ENCODE measurements at regions not wholly inside any gene's neighbourhood (a gene's known extent, or its start where the extent isn't known, plus 50 kb on each side); places are given as distances from the start of the nearest gene placed in this dataset.

- TF ChIP-seq POLR2A (IDR thresholded peaks at IDR 0.05) = no peak
- TF ChIP-seq, protein P1, sequence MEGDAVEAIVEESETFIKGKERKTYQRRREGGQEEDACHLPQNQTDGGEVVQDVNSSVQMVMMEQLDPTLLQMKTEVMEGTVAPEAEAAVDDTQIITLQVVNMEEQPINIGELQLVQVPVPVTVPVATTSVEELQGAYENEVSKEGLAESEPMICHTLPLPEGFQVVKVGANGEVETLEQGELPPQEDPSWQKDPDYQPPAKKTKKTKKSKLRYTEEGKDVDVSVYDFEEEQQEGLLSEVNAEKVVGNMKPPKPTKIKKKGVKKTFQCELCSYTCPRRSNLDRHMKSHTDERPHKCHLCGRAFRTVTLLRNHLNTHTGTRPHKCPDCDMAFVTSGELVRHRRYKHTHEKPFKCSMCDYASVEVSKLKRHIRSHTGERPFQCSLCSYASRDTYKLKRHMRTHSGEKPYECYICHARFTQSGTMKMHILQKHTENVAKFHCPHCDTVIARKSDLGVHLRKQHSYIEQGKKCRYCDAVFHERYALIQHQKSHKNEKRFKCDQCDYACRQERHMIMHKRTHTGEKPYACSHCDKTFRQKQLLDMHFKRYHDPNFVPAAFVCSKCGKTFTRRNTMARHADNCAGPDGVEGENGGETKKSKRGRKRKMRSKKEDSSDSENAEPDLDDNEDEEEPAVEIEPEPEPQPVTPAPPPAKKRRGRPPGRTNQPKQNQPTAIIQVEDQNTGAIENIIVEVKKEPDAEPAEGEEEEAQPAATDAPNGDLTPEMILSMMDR (IDR thresholded peaks at IDR 0.05) = no peak
- TF ChIP-seq EP300 (IDR thresholded peaks at IDR 0.05) = no peak
- H3K4me1 ChIP-seq (ENCODE audit: insufficient read depth) = no peaks in the 10 kb centered on the region
- WGBS, 3 donors = 91 to 94% (median 91%) methylated on average over 1 of the region's 1 CpG
Observed at GRCh38 chr5:68958428-68958827, 135.4 kb upstream of the SLC30A5 start.

DNA sequence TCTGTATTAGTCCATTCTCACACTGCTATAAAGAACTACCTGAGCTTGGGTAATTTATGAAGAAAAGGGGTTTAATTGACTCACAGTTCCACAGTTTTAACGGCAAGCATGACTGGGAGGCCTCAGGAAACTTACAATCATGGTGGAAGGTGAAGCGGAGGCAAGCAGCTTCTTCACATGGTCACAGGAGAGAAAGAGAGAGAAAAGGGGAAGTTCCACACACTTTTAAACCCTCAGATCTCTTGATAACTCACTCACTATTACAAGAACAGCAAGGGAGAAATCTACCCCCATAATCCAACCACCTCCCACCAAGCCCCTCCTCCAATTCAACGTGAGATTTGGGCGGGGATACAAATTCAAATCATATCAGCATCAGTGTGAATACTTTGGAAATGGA is 133.4 kb upstream of the SLC30A5 start:
- H3K9me3 ChIP-seq = no peaks in the 10 kb centered on the region
- H3K27ac ChIP-seq = no peak overlapping the region
- H3K36me3 ChIP-seq = no peaks in the 10 kb centered on the region
- DNase-seq = no peak
- no peaks in the 10 kb centered on the region for H3K27me3 ChIP-seq
- intact Hi-C loops (cut with DNase I) = loop anchor here (5.0 to 10.0 kb wide), 3 partner anchors 496 to 1716 kb away; no protein-coding TSS in a partner anchor
- H3K4me1 ChIP-seq (ENCODE audit: insufficient read depth) = no peaks in the 10 kb centered on the region
- 80 to 86% (median 86%) methylated on average over 4 of the region's 4 CpGs for WGBS, 3 donors
- H3K4me3 ChIP-seq = no peak overlapping the region
- TF ChIP-seq POLR2A (IDR thresholded peaks at IDR 0.05) = no peak
- TF ChIP-seq, protein P1 (IDR thresholded peaks at IDR 0.05) = no peak
- TF ChIP-seq EP300 (IDR thresholded peaks at IDR 0.05) = no peak

More at GRCh38 chr5:68958428-68958827, 135.4 kb upstream of the SLC30A5 start:
- no peaks in the 10 kb centered on the region for H3K36me3 ChIP-seq
- H3K27ac ChIP-seq = no peak overlapping the region
- no peak for DNase-seq
- no peak overlapping the region for H3K4me3 ChIP-seq
- no peaks in the 10 kb centered on the region for H3K9me3 ChIP-seq
- H3K27me3 ChIP-seq = no peaks in the 10 kb centered on the region
- intact Hi-C loops (cut with DNase I) = loop anchor here in 1 of 4 donors (10.0 kb wide), 3 partner anchors 494 to 1144 kb away; no protein-coding TSS in a partner anchor

GRCh38 chr5:68960961-68961360 is 132.9 kb upstream of the SLC30A5 start:
- Histone ChIP-seq H3K4me3 (no peak overlapping the region), H3K27ac (no peak overlapping the region), H3K27me3 (no peaks in the 10 kb centered on the region), H3K9me3 (no peaks in the 10 kb centered on the region), H3K36me3 (no peaks in the 10 kb centered on the region), H3K4me1 (ENCODE audit: insufficient read depth) (no peaks in the 10 kb centered on the region)
- 95 to 97% (median 96%) methylated on average over 6 of the region's 6 CpGs for WGBS, 3 donors
- intact Hi-C loops (cut with DNase I) = loop anchor here (5.0 to 10.0 kb wide), 3 partner anchors 496 to 1716 kb away; no protein-coding TSS in a partner anchor
- no peak for DNase-seq
- TF ChIP-seq POLR2A (IDR thresholded peaks at IDR 0.05) (no peak), EP300 (IDR thresholded peaks at IDR 0.05) (no peak)
- TF ChIP-seq, protein P1 (IDR thresholded peaks at IDR 0.05) = no peak

GRCh38 chr5:68961762-68962161 is 132.1 kb upstream of the SLC30A5 start:
- H3K27me3 ChIP-seq = no peaks in the 10 kb centered on the region
- H3K4me1 ChIP-seq (ENCODE audit: insufficient read depth) = no peaks in the 10 kb centered on the region
- H3K9me3 ChIP-seq = no peaks in the 10 kb centered on the region
- H3K36me3 ChIP-seq = no peaks in the 10 kb centered on the region
- TF ChIP-seq POLR2A (IDR thresholded peaks at IDR 0.05) (no peak), EP300 (IDR thresholded peaks at IDR 0.05) (no peak)
- TF ChIP-seq, protein P1 (IDR thresholded peaks at IDR 0.05) = no peak
- H3K27ac ChIP-seq = no peak overlapping the region
- intact Hi-C loops (cut with DNase I) = loop anchor here (5.0 to 10.0 kb wide), 3 partner anchors 497 to 1717 kb away; no protein-coding TSS in a partner anchor
- no peak overlapping the region for H3K4me3 ChIP-seq
- 80 to 88% (median 85%) methylated on average over 5 of the region's 5 CpGs for WGBS, 3 donors
- DNase-seq = no peak

Data from ovary (tissue), 7 donors.